Mucosa of gallbladder (tissue), 1 donor: ENCODE measurements at regions not wholly inside any gene's neighbourhood (a gene's known extent, or its start where the extent isn't known, plus 50 kb on each side); places are given as distances from the start of the nearest gene placed in this dataset.

Experiments
- DNase-seq: peaks from one replicate; pipeline ENCODE4 v3.0.0-alpha.2; 2020; ENCODE audit warnings: low spot score
- donor health status: DM: no; HTN: no; CAD: no.

DNA sequence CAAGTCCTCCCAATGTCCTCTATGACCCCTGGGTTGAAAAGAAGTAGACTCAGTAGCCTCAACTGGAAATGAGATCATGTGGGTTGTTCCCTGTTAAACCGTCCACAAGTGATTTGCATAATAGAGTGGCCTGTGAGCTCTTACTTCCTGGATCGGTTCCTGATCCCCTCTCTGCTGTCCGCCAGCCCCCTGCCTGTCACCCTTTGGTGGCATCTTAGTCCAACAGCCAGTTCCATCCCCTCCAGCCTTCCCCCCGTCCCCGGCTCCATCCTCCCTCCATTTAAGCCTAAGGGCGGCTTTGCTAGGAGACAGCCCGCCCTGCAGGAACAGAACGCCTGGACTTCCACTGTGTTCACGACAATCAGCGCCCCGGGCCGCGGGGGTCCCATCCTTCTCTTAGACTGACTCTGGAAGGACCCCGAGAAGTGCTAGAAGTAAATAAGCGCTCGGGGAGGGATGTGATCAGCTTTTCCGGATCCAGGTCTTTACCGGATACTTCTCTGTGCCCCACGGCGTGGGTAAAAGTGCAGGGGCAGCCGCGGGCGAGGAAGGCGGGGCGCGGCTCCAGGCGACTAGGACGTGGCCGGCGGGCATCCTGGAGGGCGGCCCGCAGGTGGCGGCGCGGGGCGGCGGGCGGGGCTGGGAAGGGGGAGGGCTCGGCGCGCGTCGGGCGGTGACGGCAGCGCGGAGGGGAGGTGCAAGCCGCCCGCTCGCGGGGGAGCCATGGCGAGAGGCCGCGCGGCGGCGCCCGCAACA is 51.2 kb upstream of the ULK4 start:
- peak; percentile 63 for DNase-seq

DNA sequence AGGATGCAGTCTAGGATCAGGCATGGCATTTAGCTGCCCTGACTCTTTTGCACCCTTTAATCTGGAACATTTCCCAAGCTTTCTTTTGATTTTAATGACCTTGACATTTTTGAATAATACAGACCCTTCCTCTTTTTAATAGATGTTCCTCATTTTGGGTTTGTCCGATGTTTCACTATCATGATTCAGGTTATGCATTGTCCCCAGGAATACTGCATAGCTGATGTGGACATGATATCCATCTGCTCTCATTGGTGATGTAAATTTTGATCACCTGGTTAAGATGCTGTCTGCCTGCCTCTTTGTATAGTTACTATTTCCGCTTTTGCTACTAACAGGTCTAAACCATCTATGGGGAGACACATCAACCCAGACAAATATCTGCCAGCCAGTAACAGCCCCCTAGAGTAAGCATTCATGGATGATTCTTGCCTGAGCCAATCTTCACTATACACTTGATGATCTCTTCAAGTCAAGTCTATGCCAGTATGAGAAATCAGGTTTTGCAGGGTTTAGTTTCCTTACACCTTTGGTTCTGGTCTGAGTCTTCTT is 50.6 kb upstream of the ULK4 start:
- no peak for DNase-seq
